ENCODE measurements at regions not wholly inside any gene's neighbourhood (a gene's known extent, or its start where the extent isn't known, plus 50 kb on each side); places are given as distances from the start of the nearest gene placed in this dataset.
A peak's percentile ranks its signal among the peaks of the same experiment; 100 is the strongest.
"Not testable (repeated sequence)": the region's sequence is repeated elsewhere in the genome, so short reads cannot be mapped to it uniquely, and the experiment has no call there.

DNA sequence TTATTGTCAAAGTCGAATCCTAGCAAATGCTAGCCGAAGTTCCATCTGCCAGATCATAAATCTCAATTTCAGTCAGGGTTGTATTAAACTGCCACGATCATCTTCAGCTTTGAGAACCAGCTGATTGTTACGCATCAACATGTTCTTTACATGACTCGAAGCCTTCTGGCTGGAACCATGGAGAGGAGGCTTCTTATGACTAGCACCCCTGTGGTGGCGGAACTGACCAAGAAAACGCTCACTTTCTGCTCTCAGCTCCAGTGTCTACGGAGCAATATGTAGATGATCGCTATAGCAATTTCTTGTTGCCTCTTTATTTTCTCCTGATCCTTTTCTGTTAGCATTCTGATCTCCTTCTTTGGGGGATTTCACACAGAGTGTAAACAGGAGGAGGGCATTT lies 479.4 kb upstream of the SLC35B3 start:
- DNase-seq (ENCODE audit: low spot score) = no peak

DNA sequence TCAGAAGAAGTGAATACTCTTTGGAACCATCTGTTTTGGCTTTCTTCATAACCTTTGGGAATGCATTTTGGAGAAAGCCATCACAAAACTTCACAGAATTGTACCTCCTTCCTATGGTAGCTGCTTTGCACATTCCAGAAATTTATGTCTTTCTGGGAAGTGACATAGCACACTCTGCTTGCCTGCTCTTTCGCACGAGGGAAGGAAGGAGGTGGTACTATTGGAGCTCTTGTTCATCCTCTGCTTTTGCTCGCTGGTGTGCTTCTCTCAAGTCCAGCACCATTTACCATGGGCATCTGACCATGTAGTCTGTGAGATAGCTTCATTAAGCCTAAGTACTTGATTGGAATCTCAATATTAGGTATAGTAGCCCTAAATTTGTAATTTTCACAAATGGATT lies 473.3 kb upstream of the SLC35B3 start:
- DNase-seq (ENCODE audit: low spot score) = no peak

DNA sequence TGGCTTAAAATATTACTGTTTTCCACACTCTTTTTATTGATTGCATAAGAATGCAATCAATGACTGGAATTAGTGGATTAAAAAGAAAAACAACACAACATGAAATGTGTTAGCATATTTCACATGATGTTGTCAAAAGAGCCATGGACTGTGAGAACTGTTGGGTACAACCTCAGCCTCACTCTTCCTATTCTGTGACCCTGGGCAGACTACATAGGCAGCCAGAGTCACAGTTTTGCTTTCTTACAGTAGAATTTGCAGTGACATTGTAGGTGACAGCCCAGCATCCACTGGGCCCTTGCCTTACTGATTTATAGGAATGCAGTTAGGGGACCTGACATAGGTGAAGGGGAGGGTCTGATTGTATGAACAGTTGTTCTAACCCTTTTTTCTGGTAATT lies 471.4 kb upstream of the SLC35B3 start:
- DNase-seq (ENCODE audit: low spot score) = no peak

- DNase-seq (ENCODE audit: low spot score) = no peak
Observed at GRCh38 chr6:8905757-8906156, 470.4 kb upstream of the SLC35B3 start.

- DNase-seq (ENCODE audit: low spot score) = no peak
Observed at GRCh38 chr6:8904754-8905153, 469.4 kb upstream of the SLC35B3 start.

- DNase-seq (ENCODE audit: low spot score) = no peak
Observed at GRCh38 chr6:8900056-8900455, 464.7 kb upstream of the SLC35B3 start.

GRCh38 chr6:8889514-8889913 lies 454.2 kb upstream of the SLC35B3 start:
- no peak for DNase-seq (ENCODE audit: low spot score)

GRCh38 chr6:8888468-8888867 lies 453.1 kb upstream of the SLC35B3 start:
- peak; percentile 26 for DNase-seq (ENCODE audit: low spot score)

- no peak for DNase-seq (ENCODE audit: low spot score)
Observed at GRCh38 chr6:8881663-8882062, 446.3 kb upstream of the SLC35B3 start.

DNA sequence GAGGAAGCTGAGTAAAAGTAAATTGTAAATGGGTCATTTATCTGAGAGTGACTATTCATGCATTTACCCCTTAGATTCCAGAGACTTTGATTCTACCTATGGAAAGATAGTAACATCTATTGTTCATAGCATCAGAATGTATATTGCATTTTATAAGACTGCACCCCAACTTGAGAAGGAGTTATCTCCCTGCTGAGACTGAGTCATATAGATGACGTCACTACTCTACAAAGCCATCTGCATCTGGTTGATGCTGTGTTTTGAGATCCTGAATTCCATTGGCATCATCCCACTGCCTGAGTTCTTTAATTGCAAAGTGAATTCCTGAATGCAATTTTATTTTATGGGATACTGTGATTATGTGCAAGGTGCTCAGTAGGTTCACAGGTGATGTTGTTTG lies 444.0 kb upstream of the SLC35B3 start:
- no peak for DNase-seq (ENCODE audit: low spot score)

DNA sequence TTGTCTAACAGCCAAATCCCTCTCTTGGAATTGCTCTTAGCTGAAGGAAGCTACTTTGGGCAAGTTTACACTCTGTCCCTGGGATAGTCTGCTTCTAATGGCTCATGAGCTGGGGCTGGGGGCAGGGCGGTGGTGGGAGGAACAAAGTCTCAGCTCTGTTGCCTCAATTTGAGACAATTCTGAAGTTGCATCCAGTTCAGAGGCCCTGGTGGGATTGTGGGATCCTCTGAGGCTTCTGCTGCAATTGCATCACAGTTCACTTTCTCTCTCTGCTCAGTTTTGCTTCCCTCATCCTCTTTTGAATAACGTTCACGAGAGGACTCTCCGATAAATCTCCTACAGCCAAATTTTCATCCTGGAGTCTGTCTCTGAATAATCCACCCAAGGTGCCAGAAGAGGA lies 440.6 kb upstream of the SLC35B3 start:
- no peak for DNase-seq (ENCODE audit: low spot score)

- DNase-seq (ENCODE audit: low spot score) = no peak
Observed at GRCh38 chr6:8872589-8872988, 437.2 kb upstream of the SLC35B3 start.

GRCh38 chr6:8865451-8865850 lies 430.1 kb upstream of the SLC35B3 start:
- DNase-seq (ENCODE audit: low spot score) = no peak

- DNase-seq (ENCODE audit: low spot score) = no peak
Observed at GRCh38 chr6:8860671-8861070, 425.3 kb upstream of the SLC35B3 start.

- no peak for DNase-seq (ENCODE audit: low spot score)
Observed at GRCh38 chr6:8859501-8859900, 424.2 kb upstream of the SLC35B3 start.

- no peak for DNase-seq (ENCODE audit: low spot score)
Observed at GRCh38 chr6:8858854-8859331, 423.5 kb upstream of the SLC35B3 start.

- DNase-seq (ENCODE audit: low spot score) = no peak
Observed at GRCh38 chr6:8857160-8857559, 421.8 kb upstream of the SLC35B3 start.

DNA sequence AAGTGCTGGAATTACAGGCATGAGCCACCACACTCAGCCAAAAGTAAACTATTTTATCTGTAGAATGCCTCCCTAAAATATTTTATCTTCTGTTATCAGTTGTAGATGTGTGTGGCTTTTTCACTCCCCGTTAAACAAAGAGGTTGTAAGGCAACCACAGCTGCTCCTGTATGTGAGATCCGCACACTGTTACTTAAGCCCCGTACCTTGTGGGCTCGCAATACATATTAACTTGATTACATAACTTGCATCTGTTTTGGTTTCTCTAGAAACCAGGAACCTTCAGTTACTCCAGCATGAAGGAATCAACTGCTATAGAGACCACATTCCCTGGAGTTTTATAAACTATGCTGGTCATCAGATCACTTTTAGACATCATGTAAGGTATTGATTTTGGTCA lies 420.1 kb upstream of the SLC35B3 start:
- no peak for DNase-seq (ENCODE audit: low spot score)

GRCh38 chr6:8852332-8852731 lies 417.0 kb upstream of the SLC35B3 start:
- no peak for DNase-seq (ENCODE audit: low spot score)

DNA sequence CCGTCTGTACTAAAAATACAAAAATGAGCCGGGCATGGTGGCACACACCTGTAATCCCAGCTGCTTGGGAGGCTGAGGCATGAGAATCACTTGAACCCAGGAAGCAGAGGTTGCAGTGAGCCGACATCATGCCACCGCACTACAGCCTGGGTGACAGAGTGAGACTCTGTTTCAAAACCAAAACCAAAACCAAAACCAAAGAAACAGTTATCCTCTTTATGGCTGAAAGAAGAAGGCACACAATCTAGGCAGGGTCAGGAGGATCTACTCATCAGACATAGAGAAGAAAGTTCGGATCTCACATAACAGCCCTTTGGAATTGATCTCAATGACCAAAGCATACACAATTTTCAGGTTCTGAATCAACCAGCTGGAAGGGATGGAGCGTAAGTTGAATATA lies 411.3 kb upstream of the SLC35B3 start:
- not testable (repeated sequence) for DNase-seq (ENCODE audit: low spot score)

- no peak for DNase-seq (ENCODE audit: low spot score)
Observed at GRCh38 chr6:8845690-8846089, 410.3 kb upstream of the SLC35B3 start.

DNA sequence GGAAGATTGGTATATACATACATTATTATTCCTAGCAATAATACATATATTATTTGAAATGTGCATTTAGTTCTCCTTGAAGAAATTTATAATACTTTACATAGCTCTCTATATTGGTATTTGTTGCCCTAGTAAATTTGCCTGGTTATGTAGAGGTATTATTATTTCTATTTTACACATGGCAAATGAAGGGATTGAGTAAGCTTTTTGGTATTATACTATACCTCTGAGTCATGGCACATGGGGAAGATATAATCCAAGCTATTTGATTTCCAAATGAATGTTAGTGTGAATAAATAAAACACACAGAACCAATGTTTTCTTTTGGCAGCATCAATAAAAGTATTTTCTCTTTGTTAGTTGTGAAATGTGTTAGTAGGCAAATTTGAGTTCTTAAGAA lies 409.6 kb upstream of the SLC35B3 start:
- no peak for DNase-seq (ENCODE audit: low spot score)

GRCh38 chr6:8839626-8840025 lies 404.3 kb upstream of the SLC35B3 start:
- DNase-seq (ENCODE audit: low spot score) = no peak

DNA sequence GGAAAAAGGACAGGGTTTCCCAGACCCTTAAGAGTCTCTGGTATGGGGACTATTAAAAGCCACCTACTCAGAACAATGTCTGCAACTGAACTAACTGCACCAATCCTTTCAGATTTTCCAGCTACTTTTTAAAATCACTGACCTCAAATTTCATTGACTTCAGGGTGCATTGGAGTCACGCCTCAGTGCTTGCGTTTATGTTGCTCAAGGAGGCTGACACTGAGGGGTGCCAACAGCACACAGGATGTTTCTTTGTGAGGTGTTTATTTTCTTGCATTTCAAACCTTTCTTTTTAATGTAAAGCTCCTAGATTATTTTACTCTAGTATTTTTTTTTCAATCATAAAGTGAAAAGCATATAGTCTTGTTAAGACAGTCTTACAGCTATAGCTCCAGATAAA lies 402.0 kb upstream of the SLC35B3 start:
- DNase-seq (ENCODE audit: low spot score) = no peak

- not testable (repeated sequence) for DNase-seq (ENCODE audit: low spot score)
Observed at GRCh38 chr6:8832695-8833094, 397.4 kb upstream of the SLC35B3 start.

All from HuH-7 (cell line).